ENCODE measurements at regions not wholly inside any gene's neighbourhood (a gene's known extent, or its start where the extent isn't known, plus 50 kb on each side); places are given as distances from the start of the nearest gene placed in this dataset.
"Not testable (repeated sequence)": the region's sequence is repeated elsewhere in the genome, so short reads cannot be mapped to it uniquely, and the experiment has no call there.

GRCh38 chrX:47715078-47715477, 56.1 kb upstream of the UXT start:
- TF ChIP-seq, protein P1, sequence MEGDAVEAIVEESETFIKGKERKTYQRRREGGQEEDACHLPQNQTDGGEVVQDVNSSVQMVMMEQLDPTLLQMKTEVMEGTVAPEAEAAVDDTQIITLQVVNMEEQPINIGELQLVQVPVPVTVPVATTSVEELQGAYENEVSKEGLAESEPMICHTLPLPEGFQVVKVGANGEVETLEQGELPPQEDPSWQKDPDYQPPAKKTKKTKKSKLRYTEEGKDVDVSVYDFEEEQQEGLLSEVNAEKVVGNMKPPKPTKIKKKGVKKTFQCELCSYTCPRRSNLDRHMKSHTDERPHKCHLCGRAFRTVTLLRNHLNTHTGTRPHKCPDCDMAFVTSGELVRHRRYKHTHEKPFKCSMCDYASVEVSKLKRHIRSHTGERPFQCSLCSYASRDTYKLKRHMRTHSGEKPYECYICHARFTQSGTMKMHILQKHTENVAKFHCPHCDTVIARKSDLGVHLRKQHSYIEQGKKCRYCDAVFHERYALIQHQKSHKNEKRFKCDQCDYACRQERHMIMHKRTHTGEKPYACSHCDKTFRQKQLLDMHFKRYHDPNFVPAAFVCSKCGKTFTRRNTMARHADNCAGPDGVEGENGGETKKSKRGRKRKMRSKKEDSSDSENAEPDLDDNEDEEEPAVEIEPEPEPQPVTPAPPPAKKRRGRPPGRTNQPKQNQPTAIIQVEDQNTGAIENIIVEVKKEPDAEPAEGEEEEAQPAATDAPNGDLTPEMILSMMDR (optimal IDR thresholded peaks at IDR 0.05 in 1 of 3, IDR thresholded peaks at IDR 0.05 in 1 of 3, conservative IDR thresholded peaks at IDR 0.05 in 1 of 3; ENCODE audit: extremely low read depth in 1 of 3, insufficient read depth in 2 of 3, low read length in 3 of 3): not testable (repeated sequence)
- TF ChIP-seq EZH2 (IDR thresholded peaks at IDR 0.05; ENCODE audit: low read length): not testable (repeated sequence)

Measured in keratinocyte (primary cell).